Hematopoietic multipotent progenitor cell treated with erythropoietin and hydrocortisone succinate and interleukin-3 and kit ligand, for 4 days (in vitro differentiated cells): ENCODE measurements at regions not wholly inside any gene's neighbourhood (a gene's known extent, or its start where the extent isn't known, plus 50 kb on each side); places are given as distances from the start of the nearest gene placed in this dataset.
"Not testable (repeated sequence)": the region's sequence is repeated elsewhere in the genome, so short reads cannot be mapped to it uniquely, and the experiment has no call there.

Experiments
- DNase-seq: peaks from one replicate; pipeline ENCODE4 v3.0.0-alpha.2; 2015

DNA sequence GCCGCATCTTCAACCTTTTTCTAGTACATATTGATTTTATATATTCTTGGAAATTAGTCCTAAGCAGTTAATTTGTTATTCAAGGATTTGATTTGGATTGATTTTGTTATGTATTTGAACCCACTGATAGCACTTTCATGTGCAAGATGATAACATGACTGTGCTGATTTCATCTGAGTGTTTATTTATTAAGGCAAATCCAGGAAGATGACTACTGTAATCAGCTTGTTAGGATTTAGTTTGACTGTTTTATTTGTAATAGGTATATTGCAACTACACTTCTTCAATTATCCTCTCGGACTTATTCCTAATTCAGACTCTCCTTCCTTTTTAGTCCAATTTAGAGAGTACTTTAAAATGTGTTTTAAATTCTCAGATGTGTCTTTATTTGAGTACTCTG, 75.1 kb upstream of the PRKG1 start:
- no peak for DNase-seq

DNA sequence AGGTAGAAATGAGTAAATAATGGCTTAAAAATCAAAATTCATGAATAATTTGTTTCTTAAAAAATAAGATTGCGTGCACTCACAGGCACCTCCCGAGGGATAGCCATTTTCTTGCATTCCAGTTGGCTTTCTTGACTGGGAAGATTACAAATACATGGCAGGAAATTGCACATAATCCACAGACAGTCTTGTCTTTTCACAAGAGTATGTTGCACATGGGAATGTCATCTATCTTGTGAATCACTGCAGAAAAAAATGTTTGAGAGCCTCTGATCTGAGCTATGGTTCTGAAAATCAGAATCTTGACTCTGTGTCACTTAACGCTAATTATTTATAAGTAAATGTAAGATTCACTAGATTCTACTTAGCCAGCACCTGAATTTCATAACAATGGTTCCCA, 74.1 kb upstream of the PRKG1 start:
- no peak for DNase-seq

DNA sequence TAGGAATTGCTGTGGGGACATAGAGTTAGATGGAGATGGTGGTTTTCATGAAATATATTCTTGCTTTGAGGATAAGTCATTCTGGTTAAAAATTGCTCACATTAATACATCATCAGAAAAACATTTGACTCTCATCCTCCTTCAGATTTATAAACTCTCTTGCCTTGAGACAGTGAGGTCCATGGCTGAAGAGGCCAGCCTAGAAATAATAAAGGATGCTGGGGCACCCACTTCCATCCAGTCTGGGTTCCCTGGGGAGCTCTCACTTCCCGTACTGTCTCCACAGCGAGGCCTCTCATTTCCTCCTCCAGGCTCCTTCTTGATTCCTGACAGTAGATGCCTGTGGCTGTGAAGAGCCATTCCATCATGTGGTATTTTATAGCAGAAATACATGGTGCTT, 73.3 kb upstream of the PRKG1 start:
- DNase-seq = no peak

DNA sequence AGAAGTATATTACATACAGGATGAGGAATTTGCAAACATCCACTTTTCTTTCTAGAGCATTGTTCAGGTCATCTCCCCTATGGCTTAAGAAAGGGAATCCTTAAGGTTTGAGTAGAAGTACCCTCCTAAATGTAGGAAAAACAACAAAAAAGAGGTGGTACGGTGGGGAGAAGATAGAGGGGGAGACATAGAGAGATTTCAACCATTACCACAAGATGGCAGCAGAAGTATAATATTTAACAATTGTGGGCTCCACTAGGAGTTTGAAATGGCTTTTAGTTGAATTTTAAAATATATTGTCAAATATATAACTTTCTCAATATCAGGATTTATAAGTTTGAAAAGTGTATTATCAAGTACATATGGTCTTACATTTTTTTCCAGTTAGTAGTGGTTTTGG, 72.7 kb upstream of the PRKG1 start:
- peak; percentile 59 for DNase-seq

DNA sequence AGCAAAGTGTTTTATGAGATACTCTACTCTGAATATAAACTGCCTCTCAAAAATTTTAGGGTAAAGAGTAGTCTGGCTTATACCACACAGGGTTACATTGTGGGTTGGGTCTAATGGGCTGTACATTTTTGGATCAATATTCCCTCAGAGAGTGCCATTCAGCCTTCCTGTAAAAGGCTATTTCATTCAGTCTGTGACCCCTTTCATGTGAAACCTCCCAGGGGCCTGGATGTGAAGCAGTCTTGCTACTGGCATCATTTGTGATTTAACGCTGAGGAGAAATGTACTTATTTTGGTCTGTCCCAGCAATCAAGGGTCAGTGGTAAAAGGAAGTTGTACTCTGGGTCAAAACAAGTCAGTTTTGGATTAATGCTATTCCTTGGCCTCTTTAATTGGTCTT, 71.8 kb upstream of the PRKG1 start:
- no peak for DNase-seq

DNA sequence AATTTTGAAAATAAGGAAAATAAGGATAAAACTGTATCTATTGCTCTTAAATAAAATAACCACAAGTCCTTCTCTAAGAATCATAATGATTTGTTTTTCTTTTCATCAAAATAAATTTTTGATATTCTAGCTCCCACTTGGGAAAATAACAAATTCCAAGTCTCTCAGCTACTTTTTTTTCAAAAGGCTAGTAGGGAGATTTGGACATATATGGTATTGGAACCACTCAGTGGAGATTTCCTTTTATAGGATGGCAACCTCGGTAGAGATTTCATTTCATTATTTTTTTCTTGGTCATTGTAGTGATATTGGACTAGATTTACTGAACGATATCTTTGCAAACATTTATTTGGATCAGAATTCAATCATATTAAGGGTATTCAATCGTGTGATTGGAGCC, 69.5 kb upstream of the PRKG1 start:
- no peak for DNase-seq

DNA sequence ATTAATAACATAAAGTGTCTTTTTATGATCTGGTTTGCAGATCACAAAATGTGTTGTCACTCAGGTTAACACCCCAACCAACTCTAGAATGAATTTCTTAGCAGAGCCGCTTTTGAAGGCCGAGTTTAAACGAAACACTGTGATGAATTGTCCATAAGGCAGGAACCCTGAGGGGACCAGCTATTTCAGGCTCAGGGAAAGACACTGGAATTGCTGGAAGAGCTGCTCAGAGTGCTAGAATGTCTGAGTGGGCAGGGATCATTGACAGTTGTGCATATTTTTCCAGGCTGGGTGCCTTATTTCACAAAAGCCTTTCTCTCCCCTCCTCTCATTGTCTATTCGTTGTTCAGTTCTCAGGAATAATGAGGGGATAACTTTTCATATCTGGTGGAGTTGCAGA, 68.7 kb upstream of the PRKG1 start:
- DNase-seq = no peak

DNA sequence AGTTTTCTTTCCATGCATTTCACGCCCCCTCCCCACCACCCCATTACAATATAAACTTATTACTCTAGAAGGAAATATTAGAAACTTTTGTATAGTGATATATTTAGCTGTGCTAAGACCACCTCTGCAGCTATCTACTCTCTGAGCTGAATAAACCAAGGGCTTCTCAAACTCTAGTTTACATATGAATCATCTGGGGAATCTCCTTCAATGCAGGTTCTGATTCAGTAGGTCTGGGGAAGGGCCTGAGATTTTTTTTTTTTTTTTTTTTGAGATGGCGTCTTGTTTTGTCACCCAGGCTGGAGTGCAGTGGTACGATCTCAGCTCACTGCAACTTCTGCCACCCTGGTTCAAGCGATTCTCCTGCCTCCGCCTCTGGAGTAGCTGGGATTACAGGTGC, 67.6 kb upstream of the PRKG1 start:
- no peak for DNase-seq

DNA sequence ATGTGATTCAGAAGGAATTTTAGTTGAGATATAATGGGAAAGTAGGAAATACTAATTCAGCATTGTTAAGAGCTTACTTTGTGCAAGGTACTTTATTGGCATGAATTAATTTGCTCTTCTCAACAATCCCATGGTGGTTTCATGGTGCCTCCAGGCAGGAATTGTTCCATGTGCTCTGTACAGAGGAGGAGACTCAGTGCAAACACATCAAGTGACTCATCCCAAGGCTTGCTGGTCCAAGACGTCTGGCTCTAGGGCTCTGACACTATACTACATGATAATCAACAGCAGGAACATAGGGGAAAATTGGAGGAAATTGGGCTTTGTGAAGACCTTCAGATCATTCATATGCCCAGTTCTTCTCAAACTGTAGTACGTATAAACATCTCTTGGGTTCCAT, 66.5 kb upstream of the PRKG1 start:
- no peak for DNase-seq

DNA sequence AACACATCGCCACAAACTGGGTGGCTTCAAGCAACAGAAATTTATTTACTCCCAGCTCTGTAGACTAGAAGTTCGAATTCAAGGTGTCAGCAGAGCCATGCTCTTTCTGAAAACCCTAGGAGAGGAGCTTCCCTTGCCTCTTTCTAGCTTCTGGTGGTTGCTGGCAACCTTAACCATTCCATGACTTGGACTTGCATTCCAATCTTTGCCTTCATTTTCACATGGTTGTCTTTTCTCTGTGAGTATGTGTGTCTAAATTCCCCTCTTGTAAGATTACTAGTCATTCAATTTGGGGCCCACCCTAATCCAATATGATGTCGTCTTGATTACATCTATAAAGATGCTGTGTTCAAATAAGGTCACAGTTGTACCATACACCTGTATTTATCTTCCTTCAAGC, 65.9 kb upstream of the PRKG1 start:
- no peak for DNase-seq

DNA sequence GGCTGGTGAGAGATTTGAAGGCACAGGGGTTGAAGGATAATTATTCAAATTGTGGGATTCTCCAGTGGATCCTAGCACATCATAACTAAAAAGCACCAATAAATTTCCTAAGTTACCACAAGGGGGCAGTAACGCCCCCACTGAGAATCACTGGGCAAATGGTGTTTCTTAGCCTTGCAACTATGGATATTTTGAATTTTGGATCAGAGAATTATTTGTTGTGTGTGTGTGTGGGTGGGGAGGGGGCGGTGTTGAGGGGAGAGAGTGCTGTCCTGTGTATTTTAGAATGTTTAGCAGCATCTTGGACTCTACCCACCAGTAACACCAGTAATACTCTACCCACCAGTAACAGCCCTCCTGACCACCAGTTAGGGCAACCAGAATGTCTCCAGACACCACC, 63.3 kb upstream of the PRKG1 start:
- DNase-seq = peak; percentile 65

DNA sequence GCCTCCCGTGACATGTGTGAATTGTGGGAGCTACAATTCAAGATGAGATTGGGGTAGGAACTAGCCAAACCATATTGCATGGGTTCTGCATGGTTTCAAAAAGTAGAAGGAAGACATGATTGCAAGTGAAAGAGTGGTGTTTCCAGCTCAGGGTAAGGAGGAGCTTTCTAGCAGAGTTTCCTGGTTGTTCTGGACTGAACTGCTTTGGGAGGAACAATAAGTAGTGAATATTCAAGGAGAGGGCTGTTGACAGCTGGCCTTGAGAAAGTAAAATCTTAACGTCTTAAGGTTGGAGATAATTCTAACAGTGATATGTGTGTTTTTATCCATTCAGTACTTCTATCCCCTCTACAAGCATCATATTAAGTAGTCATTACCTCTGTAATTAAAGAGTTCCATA, 62.2 kb upstream of the PRKG1 start:
- DNase-seq = no peak

DNA sequence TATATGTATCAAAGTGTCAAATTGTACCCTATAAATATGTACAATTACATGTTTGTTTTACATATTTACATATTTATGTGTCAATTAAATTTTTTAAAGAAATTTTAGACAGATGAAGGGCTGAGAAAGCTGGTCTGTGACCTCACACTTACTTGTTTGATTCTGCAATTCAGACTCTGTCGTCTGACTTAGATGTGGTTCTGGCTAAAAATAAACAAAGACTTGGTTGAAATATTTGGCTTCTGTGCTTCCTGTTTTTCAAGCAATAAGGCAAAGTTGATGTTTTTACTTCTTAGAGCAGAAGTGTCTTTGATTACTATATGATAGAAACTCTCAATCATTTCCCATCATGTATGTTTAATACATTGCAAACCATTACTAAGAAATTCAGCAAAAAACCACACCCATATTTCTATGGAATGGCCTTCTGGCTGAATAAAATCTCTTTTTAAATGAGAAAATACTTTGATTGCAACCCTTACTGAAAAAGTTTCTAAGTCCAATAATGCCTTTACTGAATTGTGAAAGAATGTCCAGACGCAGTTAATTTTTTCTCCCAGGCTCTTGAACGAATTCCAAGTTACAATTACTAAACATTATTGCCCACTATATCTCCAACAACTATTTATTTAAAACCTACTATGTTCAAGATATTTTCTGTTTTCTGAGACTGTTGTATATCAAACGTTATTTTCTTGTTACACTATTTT, 59.5 kb upstream of the PRKG1 start:
- no peak for DNase-seq

DNA sequence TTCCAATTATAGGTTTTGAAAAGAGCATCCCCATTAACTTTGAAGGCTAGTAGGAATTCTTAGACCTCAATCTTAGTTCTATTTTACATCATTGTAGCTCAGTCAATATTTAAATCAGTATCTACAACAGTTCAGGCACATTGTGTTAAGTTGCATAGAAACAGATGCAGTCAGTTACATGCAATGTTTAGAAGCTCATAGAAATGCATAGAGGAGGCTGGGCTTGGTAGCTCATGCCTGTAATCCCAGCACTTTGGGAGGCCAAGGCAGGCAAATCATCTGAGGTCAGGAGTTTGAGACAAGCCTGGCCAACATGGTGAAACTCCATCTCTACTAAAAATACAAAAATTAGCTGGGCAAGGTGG, 58.9 kb upstream of the PRKG1 start:
- not testable (repeated sequence) for DNase-seq

DNA sequence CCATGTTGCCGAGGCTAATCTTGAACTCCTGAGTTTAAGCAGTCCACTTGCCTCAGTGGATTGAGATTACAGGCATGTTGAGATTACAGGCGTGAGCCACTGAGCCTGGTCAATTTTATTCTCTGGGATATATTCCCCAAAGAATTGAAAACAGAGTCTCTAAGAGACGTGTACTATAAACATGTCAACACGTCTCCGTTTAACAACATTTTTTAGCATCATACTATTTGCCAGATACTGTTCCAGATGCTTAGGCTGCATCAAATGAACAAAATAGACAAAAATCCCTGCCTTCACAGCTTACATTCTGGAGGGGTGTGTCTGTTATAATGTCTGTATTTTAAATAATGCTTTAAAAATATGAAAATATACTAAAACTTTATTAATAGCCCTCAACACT, 54.1 kb upstream of the PRKG1 start:
- no peak for DNase-seq

DNA sequence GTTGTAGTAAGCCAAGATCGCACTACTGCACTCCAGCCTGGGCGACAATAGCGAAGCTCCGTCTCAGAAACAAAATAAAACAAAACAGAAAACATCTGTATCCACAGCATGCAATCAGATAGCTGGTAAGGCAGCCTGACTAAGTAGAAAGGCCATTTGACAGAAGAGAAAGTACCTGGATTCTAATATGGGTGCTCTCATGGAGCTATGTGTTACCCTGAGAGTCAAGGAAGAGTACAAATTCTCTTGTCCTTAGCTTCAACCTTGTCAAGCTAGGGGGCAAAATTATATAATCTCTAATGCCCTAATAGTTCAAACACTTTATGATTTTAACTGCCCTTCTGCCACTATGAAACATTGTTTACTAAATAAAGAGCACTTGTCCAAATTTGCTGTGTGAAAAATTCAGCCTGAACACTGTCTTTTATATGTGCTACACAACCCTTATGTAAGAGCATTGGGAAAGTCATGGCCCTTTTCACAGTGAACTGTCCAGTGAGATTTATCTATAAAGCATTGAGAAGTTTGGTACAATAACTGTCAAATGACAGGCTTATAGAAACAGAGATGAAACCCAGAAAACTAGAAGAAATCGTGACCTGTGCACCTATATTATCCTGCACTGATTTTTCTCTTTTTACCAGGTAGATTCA, 51.2 kb upstream of the PRKG1 start:
- no peak for DNase-seq

DNA sequence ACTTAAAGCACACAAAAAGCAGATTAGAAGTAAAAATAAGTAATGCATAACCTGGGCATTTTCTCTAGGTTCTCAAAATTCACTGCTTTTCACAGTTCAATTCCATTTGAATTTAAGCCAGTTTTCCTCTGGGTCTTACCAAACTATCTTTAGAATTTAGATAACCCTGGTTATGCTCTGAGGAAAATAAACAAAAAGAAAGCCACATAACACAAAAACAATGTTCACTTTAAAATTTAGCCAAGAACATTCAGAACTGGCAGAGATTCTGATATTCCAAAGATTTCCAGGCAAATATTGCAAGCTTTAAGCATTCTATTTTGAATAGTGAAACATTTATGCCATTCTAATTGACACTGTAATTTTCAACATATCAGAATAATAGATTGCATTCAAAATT, 50.7 kb upstream of the PRKG1 start:
- no peak for DNase-seq
